GM12878 (cell line): ENCODE measurements at regions not wholly inside any gene's neighbourhood (a gene's known extent, or its start where the extent isn't known, plus 50 kb on each side); places are given as distances from the start of the nearest gene placed in this dataset.

Experiments
- ATAC-seq: fragments of 200-7000 bp; cut with Tn5 transposase; 3 replicates; pipeline ENCODE4 v1.9.1; 2020; ENCODE audit warnings: mild to moderate bottlenecking, moderate library complexity
- BruUV-seq: library from RNA; stranded (reverse); fragments of 400-500 nt; replicated peaks from 2 replicates; lab custom pipeline; 2021; lab: Mats Ljungman, UMichigan
- CTCF ChIA-PET: fragments of 300-600 bp; sonication (Branson Sonifier 250); formaldehyde crosslinking; extraction: SDS; loops from one replicate; lab custom pipeline; 2021; ENCODE audit warnings: inconsistent platforms; lab: Yijun Ruan, JAX
- POLR2A ChIA-PET: fragments of 350-600 bp; formaldehyde crosslinking; extraction: SDS; loops from one replicate; lab custom pipeline; 2021; ENCODE audit warnings: inconsistent platforms; lab: Charles Lee
- RAD21 ChIA-PET: fragments of 300-600 bp; sonication (Branson Sonifier 250); formaldehyde crosslinking; loops from one replicate; lab custom pipeline; 2023; ENCODE audit warnings: antibody characterized with exemption; ENCODE audit not compliant: unreplicated experiment; lab: Charles Lee
- SMC1A ChIA-PET: fragments of 300-600 bp; sonication (Branson Sonifier 250); formaldehyde crosslinking; loops from one replicate; lab custom pipeline; 2023; ENCODE audit not compliant: unreplicated experiment, uncharacterized antibody; lab: Charles Lee
- DNase-seq: peaks from one replicate; pipeline ENCODE4 v3.0.0-alpha.2; 2011; ENCODE audit warnings: low read depth, low spot score
- FAIRE-seq: peaks from 3 replicates; lab custom pipeline; 2011; peaks lifted over from hg19 to GRCh38; lab: Jason Lieb, UNC
- H2AFZ ChIP-seq: 2 replicates; pipeline ENCODE4 v1.6.0; 2011; ENCODE audit warnings: low read depth, low read length, control low read depth; ENCODE audit not compliant: control insufficient read depth
- H3K27ac ChIP-seq: 2 replicates; pipeline ENCODE4 v1.5.1; 2011; ENCODE audit warnings: control low read depth; ENCODE audit not compliant: control insufficient read depth, insufficient read depth
- H3K27me3 ChIP-seq, 2 experiments: replicated peaks in 1 of 2; 2 replicates each; pipeline versions ENCODE4 v1.6.0 to v1.6.1; 2011; ENCODE audit warnings: low read length in 1 of 2; ENCODE audit not compliant: control insufficient read depth in 2 of 2, insufficient read depth in 2 of 2
- H3K36me3 ChIP-seq, 2 experiments: 2 replicates each; pipeline ENCODE4 v1.5.1; 2011; ENCODE audit warnings: low read length in 1 of 2; ENCODE audit not compliant: control insufficient read depth in 2 of 2, insufficient read depth in 2 of 2
- H3K4me1 ChIP-seq: 2 replicates; pipeline ENCODE4 v1.6.1; 2011; ENCODE audit warnings: mild to moderate bottlenecking, low read length, moderate library complexity, mixed read lengths; ENCODE audit not compliant: control insufficient read depth, insufficient read depth
- H3K4me2 ChIP-seq: 2 replicates; pipeline ENCODE4 v1.6.0; 2011; ENCODE audit warnings: control low read depth; ENCODE audit not compliant: control insufficient read depth, insufficient read depth
- H3K4me3 ChIP-seq: fragments of 200-600 bp; sonication (generic); 2 replicates; pipeline ENCODE4 v1.5.1; 2016
- H3K79me2 ChIP-seq: 2 replicates; pipeline ENCODE4 v1.6.0; 2011; ENCODE audit warnings: low read length; ENCODE audit not compliant: control insufficient read depth, insufficient read depth
- H3K9ac ChIP-seq: 2 replicates; pipeline ENCODE4 v1.8.0; 2011; ENCODE audit warnings: low read length, control low read depth, mixed read lengths; ENCODE audit not compliant: control insufficient read depth, insufficient read depth
- H3K9me3 ChIP-seq: replicated peaks from 3 replicates; pipeline ENCODE4 v1.5.1; 2011; ENCODE audit warnings: mild to moderate bottlenecking, low read length; ENCODE audit not compliant: control insufficient read depth, insufficient read depth
- H4K20me1 ChIP-seq: 2 replicates; pipeline ENCODE4 v1.6.0; 2011; ENCODE audit not compliant: control insufficient read depth, insufficient read depth
- BCLAF1 ChIP-seq: fragments of 450-650 bp; IDR thresholded peaks from 2 replicates; pipeline ENCODE4 v1.6.1; 2017; ENCODE audit warnings: antibody characterized with exemption, mild to moderate bottlenecking, moderate library complexity
- ETV6 ChIP-seq, 2 experiments: fragments of 450-650 bp in 1 of 2; IDR thresholded peaks in 1 of 2; conservative IDR thresholded peaks in 1 of 2; 2 replicates each; pipeline ENCODE4 v1.6.1; 2014; ENCODE audit warnings: antibody characterized with exemption in 1 of 2, borderline replicate concordance in 1 of 2, low read depth in 1 of 2, mild to moderate bottlenecking in 1 of 2, moderate library complexity in 1 of 2
- MYB ChIP-seq: fragments of 150-350 bp; IDR thresholded peaks from 2 replicates; pipeline ENCODE4 v1.6.1; 2014; ENCODE audit warnings: mild to moderate bottlenecking, low read depth, low read length, borderline replicate concordance
- NFIC ChIP-seq: IDR thresholded peaks from 2 replicates; pipeline ENCODE4 v1.6.1; 2012; ENCODE audit warnings: low read depth, mild to moderate bottlenecking, inconsistent platforms, low read length, moderate library complexity
- POLR2A ChIP-seq: IDR thresholded peaks from 2 replicates; pipeline ENCODE4 v1.6.1; 2011; ENCODE audit warnings: low read depth, mild to moderate bottlenecking, low read length
- RELB ChIP-seq: fragments of 450-650 bp; IDR thresholded peaks from 2 replicates; pipeline ENCODE4 v1.6.1; 2017; ENCODE audit warnings: low read depth, mild to moderate bottlenecking, moderate library complexity
- SIX5 ChIP-seq: IDR thresholded peaks from 2 replicates; pipeline ENCODE4 v1.6.1; 2011; ENCODE audit warnings: mild to moderate bottlenecking, low read depth, low read length, moderate library complexity; ENCODE audit not compliant: severe bottlenecking
- SPI1 ChIP-seq: IDR thresholded peaks from 2 replicates; pipeline ENCODE4 v1.6.1; 2011; ENCODE audit warnings: low read depth, mild to moderate bottlenecking, low read length, moderate library complexity, borderline replicate concordance; ENCODE audit not compliant: insufficient read depth
- TARDBP ChIP-seq: IDR thresholded peaks from 2 replicates; pipeline ENCODE4 v1.6.1; 2016; ENCODE audit warnings: borderline replicate concordance
- ZBTB11 ChIP-seq: fragments of 450-650 bp; formaldehyde crosslinking; IDR thresholded peaks from 2 replicates; pipeline ENCODE4 v1.5.0; 2022; ENCODE audit warnings: mild to moderate bottlenecking, missing genetic modification characterization
- ZZZ3 ChIP-seq: IDR thresholded peaks from 2 replicates; pipeline ENCODE4 v1.6.1; 2011; ENCODE audit warnings: low read depth; ENCODE audit not compliant: control insufficient read depth, insufficient read length
- WGBS: methylation state at CpG from one replicate; pipeline ENCODE4 v1.1.6; 2016; ENCODE audit warnings: low lambda C conversion rate; ENCODE audit not compliant: insufficient replicate concordance, insufficient coverage; ENCODE audit errors: missing lambda C conversion rate; 5-methylcytosine and 5-hydroxymethylcytosine counted together
- in situ Hi-C: fragments of 300-500 bp; cut with MboI; formaldehyde crosslinking; loops from 9 replicates; pipeline ENCODE4 v1.14.3; 2018; ENCODE audit warnings: mixed read lengths
- intact Hi-C: fragments of 100-400 bp; cut with micrococcal nuclease; formaldehyde crosslinking; loops from one replicate; pipeline ENCODE4 v1.14.2; 2022; ENCODE audit not compliant: unreplicated experiment
- TF ChIP-seq, protein P1 (sequence below): fragments of 450-650 bp; IDR thresholded peaks from 2 replicates; pipeline ENCODE4 v1.6.1; 2014; ENCODE audit warnings: mild to moderate bottlenecking

DNA sequence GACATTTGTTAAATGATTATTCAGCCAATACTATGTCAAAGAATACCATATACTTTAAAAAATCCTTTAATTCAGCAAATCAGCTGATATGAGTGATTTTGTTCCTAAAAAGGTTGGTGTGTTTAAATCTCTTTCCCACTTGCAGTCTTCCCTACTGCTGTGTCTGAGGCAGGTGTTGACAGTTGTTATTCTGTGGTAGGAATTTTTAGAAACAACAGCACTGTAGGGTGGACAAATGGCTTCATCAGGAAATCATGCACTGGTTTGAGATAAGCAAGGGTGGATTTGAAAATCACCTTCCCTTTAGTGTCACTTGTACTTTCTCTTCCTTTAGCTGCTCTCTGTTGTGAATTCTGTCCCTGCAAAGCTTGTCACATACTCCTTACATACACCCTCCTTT, 213.7 kb upstream of the SGK1 start (continued):
- TF ChIP-seq SIX5 (no peak), BCLAF1 (no peak), NFIC (no peak), TARDBP (no peak)

DNA sequence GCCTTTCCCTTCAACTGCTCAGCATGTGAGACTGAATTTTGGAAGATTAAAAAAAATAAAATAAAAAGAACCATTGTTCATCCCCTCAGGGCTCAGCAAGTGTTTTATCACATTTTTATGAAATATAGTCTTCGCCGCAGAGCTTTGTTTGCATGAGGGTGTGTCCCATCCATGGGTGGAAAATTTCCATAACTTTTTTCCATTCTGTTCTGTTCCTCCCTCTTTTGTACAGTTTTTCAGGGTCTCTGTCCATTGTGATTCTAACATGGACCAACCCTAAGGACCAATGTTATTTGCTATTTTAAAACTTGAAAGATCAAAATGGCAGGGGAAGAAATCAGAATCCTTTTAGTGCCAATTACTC, 213.3 kb upstream of the SGK1 start:
- H3K4me1 ChIP-seq: no peaks in the 10 kb centered on the region
- no peak for ATAC-seq
- no peak for FAIRE-seq
- in situ Hi-C loops (no loop called here), intact Hi-C loops (no loop called here)
- H3K4me3 ChIP-seq: no peak overlapping the region
- POLR2A ChIA-PET: no interaction called here
- no peaks in the 10 kb centered on the region for H3K9me3 ChIP-seq
- H3K27me3 ChIP-seq: peaks cover 0 to 2% of the 10 kb centered on the region in 2 experiments; a peak in 1 of 4 replicates
- BruUV-seq: no TSS peak
- CTCF ChIA-PET: interaction anchor here (0.7 kb wide), 1 partner anchor 17 kb away, joined by 4 read pairs; no protein-coding TSS in a partner anchor
- WGBS: 97% methylated on average over 2 of the region's 2 CpGs
- no peak overlapping the region for H3K27ac ChIP-seq
- no peak overlapping the region for H3K4me2 ChIP-seq
- no peak overlapping the region for H3K9ac ChIP-seq
- no peaks in the 10 kb centered on the region for H4K20me1 ChIP-seq
- no peaks in the 10 kb centered on the region for H3K79me2 ChIP-seq
- no peak for DNase-seq
- RAD21 ChIA-PET: no interaction called here
- H3K36me3 ChIP-seq: no peaks in the 10 kb centered on the region
- H2AFZ ChIP-seq: no peak overlapping the region
- SMC1A ChIA-PET: no interaction called here
- TF ChIP-seq SPI1 (no peak), POLR2A (no peak), ETV6 (conservative IDR thresholded peaks at IDR 0.05 in 1 of 2, IDR thresholded peaks at IDR 0.05 in 1 of 2; ENCODE audit: borderline replicate concordance in 1 of 2, low read depth in 1 of 2) (no peak), MYB (no peak), ZZZ3 (no peak), ZBTB11 (CRISPR knock-in tag) (no peak), RELB (no peak)
- TF ChIP-seq, protein P1, sequence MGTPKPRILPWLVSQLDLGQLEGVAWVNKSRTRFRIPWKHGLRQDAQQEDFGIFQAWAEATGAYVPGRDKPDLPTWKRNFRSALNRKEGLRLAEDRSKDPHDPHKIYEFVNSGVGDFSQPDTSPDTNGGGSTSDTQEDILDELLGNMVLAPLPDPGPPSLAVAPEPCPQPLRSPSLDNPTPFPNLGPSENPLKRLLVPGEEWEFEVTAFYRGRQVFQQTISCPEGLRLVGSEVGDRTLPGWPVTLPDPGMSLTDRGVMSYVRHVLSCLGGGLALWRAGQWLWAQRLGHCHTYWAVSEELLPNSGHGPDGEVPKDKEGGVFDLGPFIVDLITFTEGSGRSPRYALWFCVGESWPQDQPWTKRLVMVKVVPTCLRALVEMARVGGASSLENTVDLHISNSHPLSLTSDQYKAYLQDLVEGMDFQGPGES: no peak
